ENCODE measurements at regions not wholly inside any gene's neighbourhood (a gene's known extent, or its start where the extent isn't known, plus 50 kb on each side); places are given as distances from the start of the nearest gene placed in this dataset.

- DNase-seq: no peak
- intact Hi-C loops (cut with DNase I): no loop called here
- Histone ChIP-seq H3K4me1 (no peaks in the 10 kb centered on the region), H3K36me3 (no peaks in the 10 kb centered on the region), H3K4me3 (no peak overlapping the region), H3K27ac (no peak overlapping the region), H3K9me3 (peaks cover 0 to 10% (median 0%) of the 10 kb centered on the region in 12 donors), H3K27me3 (no peaks in the 10 kb centered on the region)
- ATAC-seq: no peak
- 75 to 100% (median 83%) methylated on average over 1 of the region's 1 CpG for WGBS, 4 donors
- no peak for TF ChIP-seq POLR2A (IDR thresholded peaks at IDR 0.05)
Measured at GRCh38 chr18:77818328-77818727, 568.7 kb downstream of the GALR1 start.

GRCh38 chr18:77820472-77820871, 570.8 kb downstream of the GALR1 start:
- no peaks in the 10 kb centered on the region for H3K27me3 ChIP-seq
- H3K4me3 ChIP-seq: no peak overlapping the region
- ATAC-seq: no peak
- WGBS, 4 donors: 85 to 92% (median 89%) methylated on average over 14 of the region's 14 CpGs
- peaks cover 0 to 7% (median 0%) of the 10 kb centered on the region in 12 donors for H3K9me3 ChIP-seq
- no peak overlapping the region for H3K27ac ChIP-seq
- intact Hi-C loops (cut with DNase I): no loop called here
- H3K36me3 ChIP-seq: no peaks in the 10 kb centered on the region
- no peaks in the 10 kb centered on the region for H3K4me1 ChIP-seq
- TF ChIP-seq CTCF (IDR thresholded peaks at IDR 0.05) (no peak), POLR2A (IDR thresholded peaks at IDR 0.05) (no peak)
- DNase-seq: no peak

- H3K4me1 ChIP-seq: no peaks in the 10 kb centered on the region
- no peak for TF ChIP-seq POLR2A (IDR thresholded peaks at IDR 0.05)
- peaks cover 0 to 2% (median 0%) of the 10 kb centered on the region in 12 donors for H3K9me3 ChIP-seq
- no peaks in the 10 kb centered on the region for H3K36me3 ChIP-seq
- ATAC-seq (no peak), DNase-seq (peak in 1 of 5 donors; percentile 25)
- no peak overlapping the region for H3K4me3 ChIP-seq
- WGBS, 4 donors: 90 to 95% (median 93%) methylated on average over 7 of the region's 7 CpGs
- intact Hi-C loops (cut with DNase I): no loop called here
- no peak overlapping the region for H3K27ac ChIP-seq
- no peaks in the 10 kb centered on the region for H3K27me3 ChIP-seq
Measured at GRCh38 chr18:77821892-77822291, 572.2 kb downstream of the GALR1 start.

- intact Hi-C loops (cut with DNase I): no loop called here
- peaks cover 0 to 6% (median 0%) of the 10 kb centered on the region in 12 donors for H3K9me3 ChIP-seq
- ATAC-seq (no peak), DNase-seq (no peak)
- no peak overlapping the region for H3K4me3 ChIP-seq
- H3K27me3 ChIP-seq: no peaks in the 10 kb centered on the region
- TF ChIP-seq POLR2A (IDR thresholded peaks at IDR 0.05) (no peak), CTCF (IDR thresholded peaks at IDR 0.05) (no peak)
- no peak overlapping the region for H3K27ac ChIP-seq
- WGBS, 4 donors: 51 to 62% (median 59%) methylated on average over 9 to 12 of the region's 12 CpGs
- no peaks in the 10 kb centered on the region for H3K4me1 ChIP-seq
- no peaks in the 10 kb centered on the region for H3K36me3 ChIP-seq
Measured at GRCh38 chr18:77822632-77823031, 573.0 kb downstream of the GALR1 start.

GRCh38 chr18:77833807-77834206, 584.2 kb downstream of the GALR1 start:
- H3K36me3 ChIP-seq: no peaks in the 10 kb centered on the region
- TF ChIP-seq POLR2A (IDR thresholded peaks at IDR 0.05) (no peak), CTCF (IDR thresholded peaks at IDR 0.05) (no peak)
- no peaks in the 10 kb centered on the region for H3K27me3 ChIP-seq
- no peaks in the 10 kb centered on the region for H3K4me1 ChIP-seq
- DNase-seq (no peak), ATAC-seq (no peak)
- WGBS, 4 donors: 73 to 76% (median 75%) methylated on average over 5 of the region's 5 CpGs
- H3K9me3 ChIP-seq: no peaks in the 10 kb centered on the region
- intact Hi-C loops (cut with DNase I): no loop called here
- no peak overlapping the region for H3K4me3 ChIP-seq
- H3K27ac ChIP-seq: no peak overlapping the region

Data from heart left ventricle (tissue), 16 donors.